Sigmoid colon (tissue), 6 donors: ENCODE measurements at regions not wholly inside any gene's neighbourhood (a gene's known extent, or its start where the extent isn't known, plus 50 kb on each side); places are given as distances from the start of the nearest gene placed in this dataset.
"Not testable (repeated sequence)": the region's sequence is repeated elsewhere in the genome, so short reads cannot be mapped to it uniquely, and the experiment has no call there.

Experiments used
- DNase-seq: peaks from one replicate; pipeline ENCODE4 v3.0.0-alpha.2; 2019
- H3K27ac ChIP-seq, 4 donors: fragments of 200-600 bp; sonication (generic); one replicate each; pipeline ENCODE4 v1.5.1; 2016 to 2019; ENCODE audit warnings: mild to moderate bottlenecking in 1 of 4
- H3K27me3 ChIP-seq, 3 donors: fragments of 200-600 bp; sonication (generic); one replicate each; pipeline ENCODE4 v1.5.1; 2019; ENCODE audit warnings: mild to moderate bottlenecking in 1 of 3
- H3K36me3 ChIP-seq, 4 donors: fragments of 200-600 bp; sonication (generic); one replicate each; pipeline ENCODE4 v1.5.1; 2016 to 2019
- H3K4me1 ChIP-seq, 4 donors: fragments of 200-600 bp; sonication (generic); one replicate each; pipeline ENCODE4 v1.5.1; 2017 to 2019
- H3K4me3 ChIP-seq, 4 donors: fragments of 200-600 bp; sonication (generic); one replicate each; pipeline ENCODE4 v1.5.1; 2017 to 2019; ENCODE audit warnings: mild to moderate bottlenecking in 2 of 4, moderate library complexity in 1 of 4
- H3K9me3 ChIP-seq, 4 donors: fragments of 200-600 bp in 3 of 4; sonication (generic) in 3 of 4; one replicate each; pipeline versions ENCODE4 v1.5.1 to v1.6.1; 2013 to 2019
- CTCF ChIP-seq, 4 experiments: fragments of 450-650 bp in 3 of 4; fragments of 200-600 bp in 1 of 4; IDR thresholded peaks; one replicate each; pipeline ENCODE4 v1.5.1; 2016 to 2019; ENCODE audit warnings: antibody characterized with exemption in 4 of 4, mild to moderate bottlenecking in 3 of 4, moderate library complexity in 2 of 4
- EP300 ChIP-seq, 4 donors: sonication (generic); formaldehyde crosslinking; IDR thresholded peaks; one replicate each; pipeline ENCODE4 v1.6.1; 2017; ENCODE audit warnings: antibody characterized with exemption in 4 of 4
- POLR2A ChIP-seq, 2 donors: fragments of 450-650 bp; IDR thresholded peaks; one replicate each; pipeline ENCODE4 v1.6.1; 2016; ENCODE audit warnings: antibody characterized with exemption in 2 of 2, mild to moderate bottlenecking in 2 of 2, moderate library complexity in 2 of 2
- POLR2AphosphoS5 ChIP-seq, 4 donors: sonication (generic); formaldehyde crosslinking; IDR thresholded peaks; one replicate each; pipeline ENCODE4 v1.6.1; 2017; ENCODE audit warnings: antibody characterized with exemption in 4 of 4
- WGBS, 2 donors: extraction: QIAGEN DNeasy Blood & Tissue Kit; methylation state at CpG; one replicate each; pipeline ENCODE4 v1.1.7; 2013; 5-methylcytosine and 5-hydroxymethylcytosine counted together
- intact Hi-C: fragments of 100-400 bp; cut with DNase I; formaldehyde crosslinking; loops from one replicate; pipeline ENCODE4 v1.15.1; 2023
- donor health status: healthy with polysubstance abuse.
- donor health status: healthy.

GRCh38 chr21:38119793-38120192 is 137.0 kb upstream of the KCNJ15 start:
- intact Hi-C loops, result no loop called here

GRCh38 chr21:38120679-38120983 is 136.2 kb upstream of the KCNJ15 start:
- H3K27ac ChIP-seq, DNase-seq, intact Hi-C loops, H3K4me3 ChIP-seq, H3K27me3 ChIP-seq, H3K9me3 ChIP-seq, H3K4me1 ChIP-seq, H3K36me3 ChIP-seq: not testable (repeated sequence)
- 95% methylated on average over 6 of the region's 6 CpGs for WGBS, 2 donors

More at GRCh38 chr21:38119793-38120192, 137.0 kb upstream of the KCNJ15 start:
- peaks cover 0 to 8% (median 0%) of the 10 kb centered on the region in 4 donors for H3K4me1 ChIP-seq
- no peak overlapping the region for H3K27ac ChIP-seq
- WGBS, 2 donors, result 85 to 90% methylated on average over 4 of the region's 4 CpGs
- no peak overlapping the region for H3K4me3 ChIP-seq
- no peaks in the 10 kb centered on the region for H3K9me3 ChIP-seq
- no peak for DNase-seq
- no peaks in the 10 kb centered on the region for H3K36me3 ChIP-seq
- no peaks in the 10 kb centered on the region for H3K27me3 ChIP-seq
- TF ChIP-seq POLR2AphosphoS5 (IDR thresholded peaks at IDR 0.05), result no peak
- TF ChIP-seq POLR2A (IDR thresholded peaks at IDR 0.05), result no peak
- no peak for TF ChIP-seq CTCF (IDR thresholded peaks at IDR 0.05)
- TF ChIP-seq EP300 (IDR thresholded peaks at IDR 0.05), result no peak

GRCh38 chr21:38120984-38121855 is 135.6 kb upstream of the KCNJ15 start:
- Histone ChIP-seq H3K9me3 (no peaks in the 10 kb centered on the region), H3K4me3 (no peak overlapping the region), H3K27me3 (no peaks in the 10 kb centered on the region), H3K36me3 (no peaks in the 10 kb centered on the region), H3K4me1 (peaks cover 0 to 8% (median 0%) of the 10 kb centered on the region in 4 donors), H3K27ac (no peak overlapping the region)
- no peak for DNase-seq
- no peak for TF ChIP-seq CTCF (IDR thresholded peaks at IDR 0.05)
- no peak for TF ChIP-seq EP300 (IDR thresholded peaks at IDR 0.05)
- TF ChIP-seq POLR2AphosphoS5 (IDR thresholded peaks at IDR 0.05), result no peak
- TF ChIP-seq POLR2A (IDR thresholded peaks at IDR 0.05), result no peak
- 84 to 93% methylated on average over 32 of the region's 32 CpGs for WGBS, 2 donors
- intact Hi-C loops, result no loop called here

- no peak overlapping the region for H3K27ac ChIP-seq
- no peak overlapping the region for H3K4me3 ChIP-seq
- 78 to 81% methylated on average over 7 of the region's 7 CpGs for WGBS, 2 donors
- TF ChIP-seq POLR2A (IDR thresholded peaks at IDR 0.05) (no peak), EP300 (IDR thresholded peaks at IDR 0.05) (no peak), POLR2AphosphoS5 (IDR thresholded peaks at IDR 0.05) (no peak), CTCF (IDR thresholded peaks at IDR 0.05) (no peak)
- H3K9me3 ChIP-seq, result no peaks in the 10 kb centered on the region
- peaks cover 0 to 8% (median 0%) of the 10 kb centered on the region in 4 donors for H3K4me1 ChIP-seq
- no peak for DNase-seq
- no peaks in the 10 kb centered on the region for H3K36me3 ChIP-seq
- intact Hi-C loops, result no loop called here
- no peaks in the 10 kb centered on the region for H3K27me3 ChIP-seq
Observed at GRCh38 chr21:38121888-38122720, 134.7 kb upstream of the KCNJ15 start.

- TF ChIP-seq POLR2A (IDR thresholded peaks at IDR 0.05), result no peak
- TF ChIP-seq CTCF (IDR thresholded peaks at IDR 0.05), result no peak
- no peak for TF ChIP-seq POLR2AphosphoS5 (IDR thresholded peaks at IDR 0.05)
- TF ChIP-seq EP300 (IDR thresholded peaks at IDR 0.05), result no peak
- no peaks in the 10 kb centered on the region for H3K27me3 ChIP-seq
- no peak overlapping the region for H3K4me3 ChIP-seq
- H3K4me1 ChIP-seq, result peaks cover 0 to 8% (median 0%) of the 10 kb centered on the region in 4 donors
- WGBS, 2 donors, result 82 to 87% methylated on average over 5 of the region's 5 CpGs
- H3K27ac ChIP-seq, result no peak overlapping the region
- no peaks in the 10 kb centered on the region for H3K9me3 ChIP-seq
- intact Hi-C loops, result no loop called here
- DNase-seq, result no peak
- no peaks in the 10 kb centered on the region for H3K36me3 ChIP-seq
Observed at GRCh38 chr21:38123626-38124025, 133.2 kb upstream of the KCNJ15 start.
